ENCODE measurements at regions not wholly inside any gene's neighbourhood (a gene's known extent, or its start where the extent isn't known, plus 50 kb on each side); places are given as distances from the start of the nearest gene placed in this dataset.
A peak's percentile ranks its signal among the peaks of the same experiment; 100 is the strongest.

DNA sequence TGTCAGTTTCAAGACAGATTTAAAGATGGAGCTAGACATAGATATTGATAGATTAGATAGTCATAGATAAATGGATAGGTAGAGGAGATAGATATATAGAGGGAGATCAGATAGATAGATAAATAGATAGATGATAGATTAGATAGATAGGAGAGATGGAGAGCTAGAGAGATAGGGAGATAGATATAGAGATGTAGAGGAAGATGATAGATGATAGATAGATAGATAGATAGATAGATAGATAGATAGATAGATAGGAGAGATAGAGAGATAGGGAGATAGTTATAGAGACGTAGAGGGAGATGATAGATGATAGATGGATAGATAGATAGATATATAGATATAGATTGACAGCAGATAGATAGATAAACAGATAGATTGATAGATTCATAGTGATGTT is 1038.8 kb upstream of the AUTS2 start:
- FAIRE-seq (no peak), DNase-seq (ENCODE audit: low read depth in 1 of 2, low spot score in 2 of 2) (no peak)
- Histone ChIP-seq H3K56ac (replicated peaks; ENCODE audit: insufficient read length, low read depth, low read length) (peak overlapping the region; percentile 92), H3K9ac (replicated peaks in 1 of 4; ENCODE audit: extremely low read depth in 1 of 4, low read depth in 3 of 4, low read length in 3 of 4) (no peak overlapping the region), H2BK120ac (replicated peaks; ENCODE audit: low read depth, low read length) (no peak overlapping the region), H3K4me1 (replicated peaks in 1 of 4; ENCODE audit: control insufficient read depth in 3 of 4, insufficient read depth in 4 of 4, low read length in 3 of 4) (no peaks in the 10 kb centered on the region), H2AK5ac (ENCODE audit: low read depth, low read length) (no peak overlapping the region), H3K4me2 (ENCODE audit: insufficient read depth in 1 of 2, low read depth in 2 of 2, low read length in 2 of 2) (no peak overlapping the region), H3K27me3 (replicated peaks in 1 of 4; ENCODE audit: control insufficient read depth in 3 of 4, extremely low read depth in 1 of 4, insufficient read depth in 3 of 4, low read length in 3 of 4) (no peaks in the 10 kb centered on the region), H3K9me3 (ENCODE audit: insufficient read depth in 2 of 2, low read depth in 1 of 2, low read length in 1 of 2) (no peaks in the 10 kb centered on the region), H3K79me2 (ENCODE audit: control insufficient read depth in 1 of 2, insufficient read depth in 2 of 2, low read length in 2 of 2) (no peaks in the 10 kb centered on the region), H4K8ac (ENCODE audit: extremely low read depth, insufficient read depth, low read length) (no peak overlapping the region), H3K79me1 (ENCODE audit: low read depth, low read length) (no peaks in the 10 kb centered on the region), H4K91ac (replicated peaks; ENCODE audit: insufficient read length, low read length) (no peak overlapping the region), H2BK12ac (ENCODE audit: low read depth, low read length) (no peak overlapping the region), H3K14ac (ENCODE audit: insufficient read length) (no peak overlapping the region), H2AFZ (ENCODE audit: low read length) (no peak overlapping the region), H3K4ac (replicated peaks; ENCODE audit: insufficient read length, low read depth, low read length) (no peak overlapping the region), H3K18ac (ENCODE audit: extremely low read depth, low read length) (no peak overlapping the region), H2BK15ac (ENCODE audit: low read length) (no peak overlapping the region), H3K23ac (ENCODE audit: insufficient read length) (no peak overlapping the region), H3K27ac (ENCODE audit: low read depth, low read length) (no peak overlapping the region), H3K36me3 (ENCODE audit: control insufficient read depth in 2 of 4, insufficient read depth in 4 of 4, low read length in 3 of 4) (no peaks in the 10 kb centered on the region), H4K5ac (ENCODE audit: insufficient read length, low read depth, low read length) (no peak overlapping the region), H2BK20ac (ENCODE audit: low read length) (no peak overlapping the region), H2BK5ac (ENCODE audit: low read depth, low read length) (no peak overlapping the region), H3K4me3 (ENCODE audit: extremely low read depth in 1 of 4, insufficient read depth in 2 of 4, low read depth in 3 of 4, low read length in 4 of 4) (no peak overlapping the region), H3K23me2 (ENCODE audit: low read depth, low read length) (peaks cover 1% of the 10 kb centered on the region; the same call in 1 of the 2 replicates), H4K20me1 (replicated peaks in 1 of 2; ENCODE audit: control insufficient read depth in 1 of 2, insufficient read depth in 2 of 2, low read length in 2 of 2) (no peaks in the 10 kb centered on the region)
- WGBS, 2 experiments (ENCODE audit: extremely low coverage in 1 of 2, insufficient coverage in 1 of 2, insufficient read length in 1 of 2, insufficient replicate concordance in 2 of 2, low coverage in 1 of 2, low lambda C conversion rate in 2 of 2, missing lambda C conversion rate in 1 of 2): 89% methylated on average over 1 of the region's 1 CpG
- ChIA-PET POLR2A (ENCODE audit: partially characterized antibody) (no interaction called here), CTCF (ENCODE audit: partially characterized antibody) (no interaction called here)
- TF ChIP-seq SP4 (IDR thresholded peaks at IDR 0.05; ENCODE audit: low read length) (no peak), JUN (IDR thresholded peaks at IDR 0.05; ENCODE audit: low read depth, low read length) (no peak), SP2 (IDR thresholded peaks at IDR 0.05; ENCODE audit: low read length) (no peak), GTF2F1 (IDR thresholded peaks at IDR 0.05; ENCODE audit: borderline replicate concordance, low read depth, low read length) (no peak), KDM1A (IDR thresholded peaks at IDR 0.05; ENCODE audit: borderline replicate concordance, low read length) (no peak), TEAD4 (IDR thresholded peaks at IDR 0.05; ENCODE audit: low read depth, low read length) (no peak), POU5F1 (IDR thresholded peaks at IDR 0.05; ENCODE audit: low read depth, low read length) (no peak), PHF8 (conservative IDR thresholded peaks at IDR 0.05; ENCODE audit: low read depth, low read length) (no peak), NRF1 (IDR thresholded peaks at IDR 0.05; ENCODE audit: low read depth, low read length) (no peak)
- TF ChIP-seq, protein P1, sequence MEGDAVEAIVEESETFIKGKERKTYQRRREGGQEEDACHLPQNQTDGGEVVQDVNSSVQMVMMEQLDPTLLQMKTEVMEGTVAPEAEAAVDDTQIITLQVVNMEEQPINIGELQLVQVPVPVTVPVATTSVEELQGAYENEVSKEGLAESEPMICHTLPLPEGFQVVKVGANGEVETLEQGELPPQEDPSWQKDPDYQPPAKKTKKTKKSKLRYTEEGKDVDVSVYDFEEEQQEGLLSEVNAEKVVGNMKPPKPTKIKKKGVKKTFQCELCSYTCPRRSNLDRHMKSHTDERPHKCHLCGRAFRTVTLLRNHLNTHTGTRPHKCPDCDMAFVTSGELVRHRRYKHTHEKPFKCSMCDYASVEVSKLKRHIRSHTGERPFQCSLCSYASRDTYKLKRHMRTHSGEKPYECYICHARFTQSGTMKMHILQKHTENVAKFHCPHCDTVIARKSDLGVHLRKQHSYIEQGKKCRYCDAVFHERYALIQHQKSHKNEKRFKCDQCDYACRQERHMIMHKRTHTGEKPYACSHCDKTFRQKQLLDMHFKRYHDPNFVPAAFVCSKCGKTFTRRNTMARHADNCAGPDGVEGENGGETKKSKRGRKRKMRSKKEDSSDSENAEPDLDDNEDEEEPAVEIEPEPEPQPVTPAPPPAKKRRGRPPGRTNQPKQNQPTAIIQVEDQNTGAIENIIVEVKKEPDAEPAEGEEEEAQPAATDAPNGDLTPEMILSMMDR (IDR thresholded peaks at IDR 0.05; ENCODE audit: control extremely low read depth in 1 of 3, insufficient read depth in 1 of 3, low read depth in 1 of 3, low read length in 3 of 3): no peak

Measured in H1 (cell line).